ENCODE measurements at regions not wholly inside any gene's neighbourhood (a gene's known extent, or its start where the extent isn't known, plus 50 kb on each side); places are given as distances from the start of the nearest gene placed in this dataset.

DNA sequence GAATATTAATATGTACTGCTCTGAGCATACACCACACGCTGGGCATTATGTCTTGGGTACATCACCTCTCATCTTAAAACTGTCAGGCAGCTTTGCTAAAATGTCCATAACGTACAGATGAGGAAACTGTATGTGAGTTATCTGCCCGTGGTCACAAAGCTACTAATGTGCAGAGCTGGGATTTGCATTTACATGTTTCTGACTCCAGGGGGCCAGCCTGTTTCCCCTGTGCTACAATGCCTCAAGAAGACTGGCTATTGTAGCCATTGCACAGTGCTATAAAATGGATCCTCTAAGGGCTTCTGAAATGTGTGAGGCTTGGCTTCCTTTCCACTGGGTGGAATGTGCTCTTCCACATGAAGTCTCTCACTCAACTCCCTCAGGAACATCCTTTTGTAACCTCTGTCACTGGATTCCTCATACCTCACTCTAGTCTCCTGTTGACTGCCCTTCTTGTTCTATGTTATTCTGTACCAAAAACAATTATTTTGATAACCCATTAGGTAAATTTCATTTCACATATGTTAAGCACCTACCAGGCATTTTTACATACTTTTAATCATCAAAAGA is 95.6 kb upstream of the HTR2A start:
- TF ChIP-seq EZH2 (IDR thresholded peaks at IDR 0.05; ENCODE audit: insufficient read depth, poor library complexity, severe bottlenecking), result no peak
- no peak for TF ChIP-seq EZH2phosphoT487 (IDR thresholded peaks at IDR 0.05; ENCODE audit: insufficient read depth, low read depth)
